Hepatocyte (in vitro differentiated cells): ENCODE measurements at regions not wholly inside any gene's neighbourhood (a gene's known extent, or its start where the extent isn't known, plus 50 kb on each side); places are given as distances from the start of the nearest gene placed in this dataset.
A peak's percentile ranks its signal among the peaks of the same experiment; 100 is the strongest.

Experiments
- DNase-seq: peaks from one replicate; pipeline ENCODE4 v3.0.0-alpha.2; 2016; ENCODE audit warnings: low spot score
- H2AFZ ChIP-seq: fragments of 200-600 bp; sonication (generic); 2 replicates; pipeline ENCODE4 v1.6.0; 2016; ENCODE audit warnings: antibody characterized with exemption, mild to moderate bottlenecking
- H3K27ac ChIP-seq: fragments of 200-600 bp; sonication (generic); 2 replicates; pipeline ENCODE4 v1.5.1; 2016; ENCODE audit warnings: mild to moderate bottlenecking
- H3K27me3 ChIP-seq: fragments of 200-600 bp; sonication (generic); 2 replicates; pipeline ENCODE4 v1.6.1; 2016
- H3K36me3 ChIP-seq: fragments of 200-600 bp; sonication (generic); replicated peaks from 2 replicates; pipeline ENCODE4 v1.5.1; 2016; ENCODE audit warnings: low read depth; ENCODE audit not compliant: insufficient read depth
- H3K4me1 ChIP-seq: fragments of 200-600 bp; sonication (generic); 2 replicates; pipeline ENCODE4 v1.5.1; 2016; ENCODE audit warnings: mild to moderate bottlenecking, moderate library complexity; ENCODE audit not compliant: insufficient read depth
- H3K4me2 ChIP-seq: fragments of 200-600 bp; sonication (generic); 2 replicates; pipeline ENCODE4 v1.6.0; 2016
- H3K4me3 ChIP-seq: fragments of 200-600 bp; sonication (generic); 2 replicates; pipeline ENCODE4 v1.5.1; 2016; ENCODE audit warnings: mild to moderate bottlenecking
- H3K79me2 ChIP-seq: fragments of 200-600 bp; sonication (generic); 2 replicates; pipeline ENCODE4 v1.6.0; 2017; ENCODE audit warnings: mild to moderate bottlenecking
- H3K9me2 ChIP-seq: fragments of 200-600 bp; sonication (generic); replicated peaks from 2 replicates; pipeline ENCODE4 v1.6.0; 2017; ENCODE audit warnings: mild to moderate bottlenecking; ENCODE audit not compliant: insufficient read depth
- H3K9me3 ChIP-seq: fragments of 200-600 bp; sonication (generic); 2 replicates; pipeline ENCODE4 v1.5.1; 2016; ENCODE audit warnings: low read depth, mild to moderate bottlenecking
- H4K20me1 ChIP-seq: fragments of 200-600 bp; sonication (generic); 2 replicates; pipeline ENCODE4 v1.6.0; 2016; ENCODE audit warnings: mild to moderate bottlenecking; ENCODE audit not compliant: insufficient read depth, poor library complexity, severe bottlenecking
- CTCF ChIP-seq: fragments of 200-600 bp; sonication (generic); IDR thresholded peaks from 2 replicates; pipeline ENCODE4 v1.5.1; 2016; ENCODE audit warnings: antibody characterized with exemption, mild to moderate bottlenecking; ENCODE audit not compliant: poor library complexity
- EZH2 ChIP-seq: fragments of 200-600 bp; sonication (generic); IDR thresholded peaks from 2 replicates; pipeline ENCODE4 v1.6.1; 2016; ENCODE audit warnings: antibody characterized with exemption, mild to moderate bottlenecking, borderline replicate concordance
- EZH2phosphoT487 ChIP-seq: fragments of 200-600 bp; sonication (generic); IDR thresholded peaks from one replicate; pipeline ENCODE4 v1.6.1; 2018; ENCODE audit warnings: antibody characterized with exemption, mild to moderate bottlenecking, low read depth, moderate library complexity; ENCODE audit not compliant: unreplicated experiment, severe bottlenecking
- WGBS: methylation state at CpG from one replicate; pipeline ENCODE4 v1.1.6; 2016; ENCODE audit warnings: low lambda C conversion rate; ENCODE audit errors: missing lambda C conversion rate; 5-methylcytosine and 5-hydroxymethylcytosine counted together

DNA sequence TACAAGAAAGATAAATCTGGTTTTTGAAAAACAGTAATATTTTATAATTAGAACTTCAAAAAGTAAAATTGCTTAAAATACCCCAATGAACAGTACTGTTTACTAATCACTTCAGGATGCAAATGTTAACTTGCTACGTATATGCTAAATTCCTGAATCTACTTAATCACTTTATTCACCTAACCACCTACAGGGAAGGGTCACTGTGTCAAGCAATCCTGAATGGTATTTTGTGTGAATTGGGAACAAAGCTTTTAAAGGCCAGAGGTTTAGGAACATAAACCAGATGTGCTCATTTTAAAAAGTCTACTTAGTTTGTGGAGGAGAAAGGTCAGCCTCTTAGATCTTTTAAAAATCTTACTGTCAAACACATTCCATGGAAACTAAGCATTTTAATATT, 1143.0 kb upstream of the ADGRL2 start:
- TF ChIP-seq EZH2phosphoT487 (no peak), CTCF (no peak), EZH2 (no peak)

GRCh38 chr1:80657044-80657643, 1143.6 kb upstream of the ADGRL2 start:
- Histone ChIP-seq H3K4me3 (no peak overlapping the region), H3K36me3 (no peaks in the 10 kb centered on the region), H3K79me2 (no peaks in the 10 kb centered on the region), H3K27ac (peak overlapping the region; percentile 22), H3K9me2 (no peaks in the 10 kb centered on the region), H2AFZ (no peak overlapping the region), H3K9me3 (no peaks in the 10 kb centered on the region), H4K20me1 (no peaks in the 10 kb centered on the region), H3K27me3 (no peaks in the 10 kb centered on the region), H3K4me1 (peaks cover 16% of the 10 kb centered on the region), H3K4me2 (peak overlapping the region; percentile 42)
- WGBS = 19% methylated on average over 3 of the region's 3 CpGs
- peak; percentile 41 for DNase-seq
- TF ChIP-seq EZH2 (no peak), CTCF (no peak), EZH2phosphoT487 (no peak)

More for the DNA sequence above, 1143.0 kb upstream of the ADGRL2 start:
- Histone ChIP-seq H3K4me2 (peak overlapping the region; percentile 42), H3K4me1 (peaks cover 16% of the 10 kb centered on the region), H2AFZ (no peak overlapping the region), H3K9me3 (no peaks in the 10 kb centered on the region), H3K27me3 (no peaks in the 10 kb centered on the region), H3K36me3 (no peaks in the 10 kb centered on the region), H3K79me2 (no peaks in the 10 kb centered on the region), H3K4me3 (no peak overlapping the region), H3K27ac (peak overlapping the region; percentile 22), H4K20me1 (no peaks in the 10 kb centered on the region), H3K9me2 (no peaks in the 10 kb centered on the region)
- WGBS = 22% methylated on average over 1 of the region's 1 CpG
- no peak for DNase-seq

DNA sequence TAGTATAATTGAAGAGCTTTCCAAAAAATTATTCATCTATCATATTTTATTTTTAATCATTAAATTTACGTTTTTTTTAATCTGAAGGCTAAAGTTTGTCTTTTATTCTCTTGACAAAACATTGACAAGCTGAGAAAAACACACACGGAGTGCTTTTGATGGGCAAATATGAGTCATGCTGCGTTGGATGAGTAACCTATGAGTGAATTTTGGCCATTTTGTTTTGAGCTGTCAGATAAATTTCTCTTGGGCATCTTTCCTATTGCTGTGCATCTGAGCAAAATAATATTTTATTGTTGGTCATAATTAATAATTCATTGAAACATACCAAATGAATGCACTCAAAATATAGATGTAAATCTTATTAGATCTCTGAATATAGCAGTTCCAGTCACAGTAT, 1144.1 kb upstream of the ADGRL2 start:
- peaks cover 16% of the 10 kb centered on the region for H3K4me1 ChIP-seq
- no peaks in the 10 kb centered on the region for H4K20me1 ChIP-seq
- H3K9me2 ChIP-seq = no peaks in the 10 kb centered on the region
- no peak for TF ChIP-seq CTCF
- no peak for TF ChIP-seq EZH2
- TF ChIP-seq EZH2phosphoT487 = no peak
- H3K79me2 ChIP-seq = no peaks in the 10 kb centered on the region
- no peaks in the 10 kb centered on the region for H3K9me3 ChIP-seq
- no peak overlapping the region for H2AFZ ChIP-seq
- no peak overlapping the region for H3K4me3 ChIP-seq
- 39% methylated on average over 3 of the region's 3 CpGs for WGBS
- DNase-seq = peak; percentile 47
- H3K4me2 ChIP-seq = peak overlapping the region; percentile 42
- H3K27me3 ChIP-seq = no peaks in the 10 kb centered on the region
- H3K27ac ChIP-seq = peak overlapping the region; percentile 42
- H3K36me3 ChIP-seq = no peaks in the 10 kb centered on the region
